ENCODE measurements at regions not wholly inside any gene's neighbourhood (a gene's known extent, or its start where the extent isn't known, plus 50 kb on each side); places are given as distances from the start of the nearest gene placed in this dataset.

- no peak for DNase-seq (ENCODE audit: low read depth)
- no peak overlapping the region for H3K4me3 ChIP-seq (ENCODE audit: low read length)
- TF ChIP-seq CTCF (conservative IDR thresholded peaks at IDR 0.05; ENCODE audit: low read length) = no peak
These were observed 110.6 kb upstream of the UXS1 start for GRCh38 chr2:106304612-106305184.

- H3K4me3 ChIP-seq (ENCODE audit: low read length) = no peak overlapping the region
- no peak for TF ChIP-seq CTCF (conservative IDR thresholded peaks at IDR 0.05; ENCODE audit: low read length)
These were observed 105.6 kb upstream of the UXS1 start for GRCh38 chr2:106299696-106300095.

GRCh38 chr2:106296182-106296815, 102.2 kb upstream of the UXS1 start:
- peak; percentile 25 for DNase-seq (ENCODE audit: low read depth)
- TF ChIP-seq CTCF (conservative IDR thresholded peaks at IDR 0.05; ENCODE audit: low read length) = no peak
- H3K4me3 ChIP-seq (ENCODE audit: low read length) = no peak overlapping the region

More at GRCh38 chr2:106299696-106300095, 105.6 kb upstream of the UXS1 start:
- DNase-seq (ENCODE audit: low read depth) = no peak

- no peak for TF ChIP-seq CTCF (conservative IDR thresholded peaks at IDR 0.05; ENCODE audit: low read length)
- DNase-seq (ENCODE audit: low read depth) = no peak
- no peak overlapping the region for H3K4me3 ChIP-seq (ENCODE audit: low read length)
These were observed 100.1 kb upstream of the UXS1 start for GRCh38 chr2:106294182-106294581.

GRCh38 chr2:106293271-106293783, 99.2 kb upstream of the UXS1 start:
- TF ChIP-seq CTCF (conservative IDR thresholded peaks at IDR 0.05; ENCODE audit: low read length) = no peak
- no peak overlapping the region for H3K4me3 ChIP-seq (ENCODE audit: low read length)
- DNase-seq (ENCODE audit: low read depth) = no peak

GRCh38 chr2:106292627-106293026, 98.5 kb upstream of the UXS1 start:
- no peak overlapping the region for H3K4me3 ChIP-seq (ENCODE audit: low read length)

More at GRCh38 chr2:106292627-106293026, 98.5 kb upstream of the UXS1 start:
- DNase-seq (ENCODE audit: low read depth) = no peak
- no peak for TF ChIP-seq CTCF (conservative IDR thresholded peaks at IDR 0.05; ENCODE audit: low read length)
